ENCODE measurements at regions not wholly inside any gene's neighbourhood (a gene's known extent, or its start where the extent isn't known, plus 50 kb on each side); places are given as distances from the start of the nearest gene placed in this dataset.

DNA sequence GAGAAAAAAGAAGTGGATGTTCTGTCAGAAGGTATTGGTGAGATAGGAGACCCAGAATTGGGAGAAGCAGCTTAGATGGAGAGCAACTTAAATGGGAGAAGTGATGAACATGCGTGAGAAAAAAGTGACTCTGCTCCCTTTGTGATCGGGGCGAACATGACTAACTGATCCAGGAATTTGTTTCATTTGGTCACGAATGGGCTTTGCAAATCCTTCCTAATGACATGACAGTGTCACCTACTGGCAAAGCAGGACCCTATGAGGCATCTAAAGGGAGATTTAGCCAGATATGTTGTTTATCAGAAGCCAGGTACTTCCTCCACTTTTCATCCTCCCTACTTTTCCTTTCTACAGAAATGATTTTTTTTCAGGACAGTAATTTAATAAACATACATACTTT lies 787.4 kb upstream of the RGMB start:
- WGBS (ENCODE audit: insufficient coverage), result 86% methylated on average over 3 of the region's 4 CpGs
- Mint-ChIP-seq H3K9me3 (ENCODE audit: insufficient read depth) (no peaks in the 10 kb centered on the region), H3K27me3 (no peaks in the 10 kb centered on the region), H3K4me3 (no peak overlapping the region), H3K27ac (no peak overlapping the region), H3K4me1 (no peaks in the 10 kb centered on the region)
- ChIA-PET POLR2A (no interaction called here), CTCF (no interaction called here)
- DNase-seq (no peak), ATAC-seq (ENCODE audit: low read depth) (no peak)
- Histone ChIP-seq H3K4me3 (ENCODE audit: control extremely low read depth in 1 of 5, extremely low read depth in 1 of 5, insufficient read depth in 1 of 5, low read depth in 2 of 5, low read length in 4 of 5) (no peak overlapping the region), H3K79me2 (ENCODE audit: control insufficient read depth, insufficient read depth, low read length) (no peaks in the 10 kb centered on the region), H4K20me1 (ENCODE audit: control insufficient read depth, insufficient read depth, low read length, poor library complexity, severe bottlenecking) (no peaks in the 10 kb centered on the region), H3K27ac (ENCODE audit: low read length in 2 of 2) (no peak overlapping the region), H2AFZ (ENCODE audit: insufficient read depth, low read depth, low read length, poor library complexity, severe bottlenecking) (no peak overlapping the region), H3K4me2 (replicated peaks; ENCODE audit: low read depth, low read length, poor library complexity, severe bottlenecking) (no peak overlapping the region), H3K36me3 (replicated peaks in 1 of 2; ENCODE audit: control extremely low read depth in 1 of 2, control insufficient read depth in 1 of 2, extremely low read depth in 1 of 2, insufficient read depth in 2 of 2, low read length in 1 of 2) (no peaks in the 10 kb centered on the region), H3K4me1 (ENCODE audit: control insufficient read depth in 2 of 2, insufficient read depth in 2 of 2, low read length in 2 of 2) (no peaks in the 10 kb centered on the region), H3K9ac (ENCODE audit: low read length) (no peak overlapping the region), H3K9me3 (ENCODE audit: control extremely low read depth in 1 of 3, control insufficient read depth in 2 of 3, insufficient read depth in 1 of 3, low read length in 2 of 3) (no peaks in the 10 kb centered on the region), H3K27me3 (replicated peaks in 1 of 4; ENCODE audit: control extremely low read depth in 1 of 4, control insufficient read depth in 3 of 4, insufficient read depth in 4 of 4, low read length in 3 of 4) (no peaks in the 10 kb centered on the region)
- TF ChIP-seq, protein P1, sequence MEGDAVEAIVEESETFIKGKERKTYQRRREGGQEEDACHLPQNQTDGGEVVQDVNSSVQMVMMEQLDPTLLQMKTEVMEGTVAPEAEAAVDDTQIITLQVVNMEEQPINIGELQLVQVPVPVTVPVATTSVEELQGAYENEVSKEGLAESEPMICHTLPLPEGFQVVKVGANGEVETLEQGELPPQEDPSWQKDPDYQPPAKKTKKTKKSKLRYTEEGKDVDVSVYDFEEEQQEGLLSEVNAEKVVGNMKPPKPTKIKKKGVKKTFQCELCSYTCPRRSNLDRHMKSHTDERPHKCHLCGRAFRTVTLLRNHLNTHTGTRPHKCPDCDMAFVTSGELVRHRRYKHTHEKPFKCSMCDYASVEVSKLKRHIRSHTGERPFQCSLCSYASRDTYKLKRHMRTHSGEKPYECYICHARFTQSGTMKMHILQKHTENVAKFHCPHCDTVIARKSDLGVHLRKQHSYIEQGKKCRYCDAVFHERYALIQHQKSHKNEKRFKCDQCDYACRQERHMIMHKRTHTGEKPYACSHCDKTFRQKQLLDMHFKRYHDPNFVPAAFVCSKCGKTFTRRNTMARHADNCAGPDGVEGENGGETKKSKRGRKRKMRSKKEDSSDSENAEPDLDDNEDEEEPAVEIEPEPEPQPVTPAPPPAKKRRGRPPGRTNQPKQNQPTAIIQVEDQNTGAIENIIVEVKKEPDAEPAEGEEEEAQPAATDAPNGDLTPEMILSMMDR (IDR thresholded peaks at IDR 0.05), result no peak
- no peak for TF ChIP-seq EZH2 (IDR thresholded peaks at IDR 0.05; ENCODE audit: borderline replicate concordance, insufficient read depth, low read depth, low read length, poor library complexity, severe bottlenecking)
- intact Hi-C loops (cut with micrococcal nuclease), result no loop called here

DNA sequence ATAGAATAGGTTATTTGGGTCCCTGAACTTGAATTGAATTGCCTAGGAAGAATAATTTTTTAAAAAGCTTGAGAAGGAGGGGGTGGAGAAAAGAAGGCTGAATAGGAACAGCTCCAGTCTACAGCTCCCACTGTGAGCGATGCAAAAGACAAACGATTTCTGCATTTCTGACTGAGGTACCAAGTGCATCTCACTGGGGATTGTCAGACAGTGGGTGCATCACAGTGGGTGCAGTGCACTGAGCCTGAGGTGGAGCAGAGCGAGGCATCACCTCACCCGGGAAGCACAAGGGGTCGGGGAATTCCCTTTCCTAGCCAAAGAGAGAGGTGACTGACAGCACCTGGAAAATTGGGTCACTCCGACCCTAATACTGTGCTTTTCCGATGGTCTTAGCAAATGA lies 782.2 kb upstream of the RGMB start:
- Histone ChIP-seq H3K27me3 (replicated peaks in 1 of 4; ENCODE audit: control extremely low read depth in 1 of 4, control insufficient read depth in 3 of 4, insufficient read depth in 4 of 4, low read length in 3 of 4) (no peaks in the 10 kb centered on the region), H3K4me3 (ENCODE audit: control extremely low read depth in 1 of 5, extremely low read depth in 1 of 5, insufficient read depth in 1 of 5, low read depth in 2 of 5, low read length in 4 of 5) (no peak overlapping the region), H4K20me1 (ENCODE audit: control insufficient read depth, insufficient read depth, low read length, poor library complexity, severe bottlenecking) (no peaks in the 10 kb centered on the region), H3K36me3 (replicated peaks in 1 of 2; ENCODE audit: control extremely low read depth in 1 of 2, control insufficient read depth in 1 of 2, extremely low read depth in 1 of 2, insufficient read depth in 2 of 2, low read length in 1 of 2) (no peaks in the 10 kb centered on the region), H3K4me1 (ENCODE audit: control insufficient read depth in 2 of 2, insufficient read depth in 2 of 2, low read length in 2 of 2) (no peaks in the 10 kb centered on the region), H3K27ac (ENCODE audit: low read length in 2 of 2) (no peak overlapping the region), H3K9me3 (ENCODE audit: control extremely low read depth in 1 of 3, control insufficient read depth in 2 of 3, insufficient read depth in 1 of 3, low read length in 2 of 3) (peaks cover 0 to 10% (median 0%) of the 10 kb centered on the region in 3 donors), H3K9ac (ENCODE audit: low read length) (no peak overlapping the region), H3K79me2 (ENCODE audit: control insufficient read depth, insufficient read depth, low read length) (no peaks in the 10 kb centered on the region), H3K4me2 (replicated peaks; ENCODE audit: low read depth, low read length, poor library complexity, severe bottlenecking) (no peak overlapping the region), H2AFZ (ENCODE audit: insufficient read depth, low read depth, low read length, poor library complexity, severe bottlenecking) (no peak overlapping the region)
- DNase-seq (no peak), ATAC-seq (ENCODE audit: low read depth) (no peak)
- Mint-ChIP-seq H3K4me3 (no peak overlapping the region), H3K27me3 (no peaks in the 10 kb centered on the region), H3K9me3 (ENCODE audit: insufficient read depth) (no peaks in the 10 kb centered on the region), H3K27ac (no peak overlapping the region), H3K4me1 (no peaks in the 10 kb centered on the region)
- intact Hi-C loops (cut with micrococcal nuclease), result no loop called here
- POLR2A ChIA-PET, result no interaction called here
- CTCF ChIA-PET, result no interaction called here
- WGBS (ENCODE audit: insufficient coverage), result 87% methylated on average over 7 of the region's 7 CpGs
- TF ChIP-seq, protein P1 (IDR thresholded peaks at IDR 0.05), result no peak
- TF ChIP-seq EZH2 (IDR thresholded peaks at IDR 0.05; ENCODE audit: borderline replicate concordance, insufficient read depth, low read depth, low read length, poor library complexity, severe bottlenecking), result no peak
